Fibroblast of mammary gland (primary cell): ENCODE measurements at regions not wholly inside any gene's neighbourhood (a gene's known extent, or its start where the extent isn't known, plus 50 kb on each side); places are given as distances from the start of the nearest gene placed in this dataset.
A peak's percentile ranks its signal among the peaks of the same experiment; 100 is the strongest.

Source experiments
- DNase-seq: peaks from one replicate; pipeline ENCODE4 v3.0.0-alpha.2; 2010; ENCODE audit warnings: low read depth
- H3K4me3 ChIP-seq: 2 replicates; pipeline ENCODE4 v1.5.1; 2011; ENCODE audit warnings: low read depth, mild to moderate bottlenecking, low read length, moderate library complexity; ENCODE audit not compliant: control insufficient read depth
- CTCF ChIP-seq: conservative IDR thresholded peaks from 2 replicates; pipeline ENCODE4 v1.5.1; 2011; ENCODE audit warnings: low read depth, low read length, inconsistent platforms; ENCODE audit not compliant: control insufficient read depth, insufficient read depth

GRCh38 chr2:235312571-235312970 is 181.3 kb upstream of the AGAP1 start:
- no peak overlapping the region for H3K4me3 ChIP-seq
- no peak for TF ChIP-seq CTCF
- no peak for DNase-seq

- no peak overlapping the region for H3K4me3 ChIP-seq
- DNase-seq, result peak; percentile 23
- no peak for TF ChIP-seq CTCF
Observed at GRCh38 chr2:235314371-235314930, 179.4 kb upstream of the AGAP1 start.

GRCh38 chr2:235319095-235319494 is 174.7 kb upstream of the AGAP1 start:
- DNase-seq, result no peak
- no peak for TF ChIP-seq CTCF
- no peak overlapping the region for H3K4me3 ChIP-seq

GRCh38 chr2:235320326-235320725 is 173.5 kb upstream of the AGAP1 start:
- TF ChIP-seq CTCF, result no peak
- H3K4me3 ChIP-seq, result no peak overlapping the region
- DNase-seq, result no peak

GRCh38 chr2:235324324-235324723 is 169.5 kb upstream of the AGAP1 start:
- no peak overlapping the region for H3K4me3 ChIP-seq
- no peak for TF ChIP-seq CTCF
- DNase-seq, result no peak

GRCh38 chr2:235325151-235325550 is 168.7 kb upstream of the AGAP1 start:
- no peak overlapping the region for H3K4me3 ChIP-seq
- DNase-seq, result no peak
- no peak for TF ChIP-seq CTCF

- TF ChIP-seq CTCF, result no peak
- no peak for DNase-seq
Observed at GRCh38 chr2:235328991-235329390, 164.9 kb upstream of the AGAP1 start.

More at GRCh38 chr2:235328991-235329390, 164.9 kb upstream of the AGAP1 start:
- H3K4me3 ChIP-seq, result no peak overlapping the region
